Hematopoietic multipotent progenitor cell treated with erythropoietin and hydrocortisone succinate and interleukin-3 and kit ligand, for 8 days (in vitro differentiated cells): ENCODE measurements at regions not wholly inside any gene's neighbourhood (a gene's known extent, or its start where the extent isn't known, plus 50 kb on each side); places are given as distances from the start of the nearest gene placed in this dataset.
A peak's percentile ranks its signal among the peaks of the same experiment; 100 is the strongest.
"Not testable (repeated sequence)": the region's sequence is repeated elsewhere in the genome, so short reads cannot be mapped to it uniquely, and the experiment has no call there.

Source experiments
- DNase-seq: peaks from one replicate; pipeline ENCODE4 v3.0.0-alpha.2; 2015

DNA sequence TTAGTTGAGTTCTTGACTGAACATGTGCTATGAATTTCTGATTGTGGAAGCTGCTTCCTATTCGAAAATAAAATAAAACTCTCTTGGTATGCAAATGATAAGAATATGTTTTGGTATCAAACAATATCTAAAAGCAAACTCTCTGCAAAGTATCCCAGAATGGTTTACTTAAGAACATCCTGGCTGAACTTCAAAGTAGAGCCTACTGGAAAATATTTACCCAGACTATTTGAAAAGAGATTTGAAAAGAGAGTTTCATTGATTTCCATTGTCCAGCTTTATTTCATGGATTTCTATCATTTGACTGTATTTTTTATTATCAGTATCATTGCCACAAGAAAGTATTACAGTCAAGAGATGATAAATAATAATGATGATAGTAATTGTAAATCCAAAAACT, 171.1 kb upstream of the SLC7A11 start:
- DNase-seq = no peak

- no peak for DNase-seq
Measured at GRCh38 chr4:138412847-138413246, 170.7 kb upstream of the SLC7A11 start.

DNA sequence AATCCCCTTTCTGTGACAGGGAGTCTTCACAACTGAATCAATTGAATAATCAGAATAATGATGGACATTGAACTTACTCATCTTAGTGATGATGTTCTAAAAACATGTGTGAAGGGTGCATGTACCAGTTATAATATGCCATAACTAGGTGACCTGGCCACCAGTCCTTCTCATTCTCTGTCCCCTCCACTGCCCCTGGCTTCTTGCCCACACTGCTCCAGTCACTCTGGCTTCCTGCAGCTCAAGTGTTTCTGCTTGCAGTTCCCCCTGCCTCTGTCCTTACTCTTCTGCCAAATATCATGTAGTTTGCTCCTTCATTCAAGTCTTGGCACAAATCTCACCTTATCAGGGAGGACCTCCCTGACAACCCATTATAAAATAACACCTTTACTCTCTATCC, 168.1 kb upstream of the SLC7A11 start:
- DNase-seq = no peak

GRCh38 chr4:138409670-138410069, 167.5 kb upstream of the SLC7A11 start:
- no peak for DNase-seq

GRCh38 chr4:138408758-138409157, 166.6 kb upstream of the SLC7A11 start:
- DNase-seq = no peak

DNA sequence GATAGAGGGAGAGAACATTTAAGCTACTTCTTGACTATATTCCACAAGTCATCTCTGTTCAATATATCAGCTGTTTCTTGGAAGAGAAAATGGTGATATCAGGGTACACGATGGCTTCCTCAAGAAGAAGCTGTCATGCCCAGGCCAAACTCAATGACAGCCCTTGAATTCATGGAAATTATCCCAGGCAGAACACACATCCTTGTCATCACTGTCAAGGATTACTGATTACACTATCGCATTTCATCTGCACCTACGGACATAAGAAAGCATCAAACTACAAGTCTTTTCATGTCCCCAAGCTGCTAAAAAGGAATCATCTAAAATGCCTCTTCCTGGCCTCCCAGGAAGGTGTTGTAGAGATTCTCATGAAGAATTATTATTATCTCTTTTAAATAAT, 165.2 kb upstream of the SLC7A11 start:
- no peak for DNase-seq

- no peak for DNase-seq
Measured at GRCh38 chr4:138406876-138407275, 164.7 kb upstream of the SLC7A11 start.

DNA sequence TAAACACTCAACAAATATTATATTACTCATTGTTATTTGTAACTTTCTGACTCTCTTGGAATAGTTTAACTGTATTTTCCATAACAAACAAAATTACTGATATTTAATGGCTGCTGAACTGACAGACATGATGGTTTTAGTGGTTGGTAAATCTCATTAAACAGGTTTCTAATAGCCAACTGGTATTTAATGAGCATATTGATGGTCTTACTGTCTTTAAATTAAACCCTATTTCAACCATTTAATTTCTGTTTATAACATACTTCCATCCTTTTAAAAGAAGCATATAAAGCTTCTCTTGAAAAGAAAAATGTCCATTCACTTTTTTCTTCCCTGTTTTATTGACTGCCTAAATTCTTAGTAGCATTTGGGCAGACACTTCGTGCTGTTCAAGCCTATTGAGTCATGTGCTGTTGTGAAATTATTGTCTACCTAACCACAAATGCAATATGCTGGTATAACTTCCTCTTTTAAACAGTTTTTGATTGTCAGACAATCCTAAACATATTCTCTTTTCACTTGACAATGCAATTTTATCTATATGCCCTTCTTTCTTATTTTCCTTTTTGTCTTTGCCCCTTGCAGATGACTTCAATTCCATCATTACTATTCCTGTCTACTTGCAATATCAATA, 163.9 kb upstream of the SLC7A11 start:
- DNase-seq = peak; percentile 37

DNA sequence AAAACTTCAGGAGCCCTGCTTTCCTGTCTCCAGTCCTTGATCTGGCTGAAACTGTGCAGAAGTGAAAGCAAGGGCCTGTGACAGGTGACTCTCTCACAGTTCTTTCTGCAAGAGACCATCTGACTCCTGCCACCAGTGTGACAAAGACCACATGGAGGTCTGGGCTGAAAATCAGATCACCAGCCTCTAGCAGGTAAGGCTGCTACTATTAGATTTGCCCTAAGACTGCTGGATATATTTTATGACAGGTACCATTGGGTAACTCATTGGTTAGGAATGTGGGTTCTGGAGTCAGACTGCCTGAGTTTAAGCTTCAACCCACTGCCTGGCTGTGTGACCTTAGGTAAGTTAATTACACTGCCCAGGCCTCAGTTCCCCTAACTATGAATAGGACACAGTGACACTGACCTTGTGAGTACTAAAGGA, 163.3 kb upstream of the SLC7A11 start:
- no peak for DNase-seq

GRCh38 chr4:138404801-138405200, 162.7 kb upstream of the SLC7A11 start:
- no peak for DNase-seq

DNA sequence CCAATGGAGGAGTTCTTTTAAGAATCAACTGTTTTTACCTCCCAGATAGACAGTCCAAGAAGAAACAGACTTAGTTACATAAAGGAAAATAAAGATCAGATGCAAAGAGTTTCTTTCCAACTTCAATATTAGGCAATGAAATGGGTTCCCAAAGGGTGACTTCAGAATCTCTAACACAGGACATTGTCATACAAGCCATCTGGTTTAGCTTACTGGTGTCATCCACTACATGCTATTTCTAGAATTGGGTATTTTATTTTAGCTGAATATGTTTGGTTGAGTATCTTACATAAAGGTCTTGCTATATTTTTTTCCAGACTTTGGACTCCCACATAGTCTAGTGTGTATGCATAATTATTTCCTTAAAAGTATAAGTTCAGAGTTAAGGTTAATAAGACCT, 162.1 kb upstream of the SLC7A11 start:
- DNase-seq = no peak

DNA sequence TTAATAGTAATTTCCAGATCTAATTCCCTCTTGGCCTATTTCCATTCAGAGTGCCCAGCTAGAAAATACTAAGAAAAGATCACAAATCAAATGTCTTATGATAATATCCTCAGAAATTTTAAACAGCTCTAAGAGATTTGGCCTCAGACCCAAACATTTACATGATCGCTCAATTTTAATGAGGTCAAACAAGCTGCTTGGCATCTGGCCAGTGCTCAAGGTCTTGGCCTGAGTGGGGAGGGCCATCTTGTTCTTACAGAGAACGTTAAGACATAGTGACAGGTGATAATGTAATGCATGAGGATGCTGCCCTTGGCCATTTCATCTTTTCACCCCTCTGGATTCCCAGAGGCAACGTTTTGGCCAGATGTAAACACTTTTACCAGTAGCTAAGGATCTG, 159.2 kb upstream of the SLC7A11 start:
- DNase-seq = no peak

- no peak for DNase-seq
Measured at GRCh38 chr4:138400543-138400942, 158.4 kb upstream of the SLC7A11 start.

GRCh38 chr4:138400066-138400465, 157.9 kb upstream of the SLC7A11 start:
- no peak for DNase-seq

GRCh38 chr4:138399081-138399480, 156.9 kb upstream of the SLC7A11 start:
- no peak for DNase-seq

DNA sequence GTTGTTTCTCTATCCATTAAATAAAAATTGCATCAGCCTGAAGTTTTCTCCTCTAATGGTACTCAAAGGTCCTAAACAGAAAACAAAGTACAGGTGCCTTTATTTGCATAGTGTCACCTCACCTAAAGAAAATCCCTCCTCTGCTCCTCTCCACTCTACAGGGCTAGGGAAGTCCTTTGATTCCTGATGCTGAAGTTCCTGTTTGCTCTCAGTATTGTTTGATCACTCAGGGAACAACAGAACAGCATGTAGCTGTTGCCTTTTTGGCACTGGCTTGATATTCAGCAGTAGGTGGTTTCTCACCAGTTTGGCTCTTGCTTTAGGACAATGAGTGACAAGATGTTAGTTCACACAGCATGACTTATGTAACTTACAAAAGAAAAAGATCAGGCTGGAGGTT, 156.2 kb upstream of the SLC7A11 start:
- DNase-seq = no peak

DNA sequence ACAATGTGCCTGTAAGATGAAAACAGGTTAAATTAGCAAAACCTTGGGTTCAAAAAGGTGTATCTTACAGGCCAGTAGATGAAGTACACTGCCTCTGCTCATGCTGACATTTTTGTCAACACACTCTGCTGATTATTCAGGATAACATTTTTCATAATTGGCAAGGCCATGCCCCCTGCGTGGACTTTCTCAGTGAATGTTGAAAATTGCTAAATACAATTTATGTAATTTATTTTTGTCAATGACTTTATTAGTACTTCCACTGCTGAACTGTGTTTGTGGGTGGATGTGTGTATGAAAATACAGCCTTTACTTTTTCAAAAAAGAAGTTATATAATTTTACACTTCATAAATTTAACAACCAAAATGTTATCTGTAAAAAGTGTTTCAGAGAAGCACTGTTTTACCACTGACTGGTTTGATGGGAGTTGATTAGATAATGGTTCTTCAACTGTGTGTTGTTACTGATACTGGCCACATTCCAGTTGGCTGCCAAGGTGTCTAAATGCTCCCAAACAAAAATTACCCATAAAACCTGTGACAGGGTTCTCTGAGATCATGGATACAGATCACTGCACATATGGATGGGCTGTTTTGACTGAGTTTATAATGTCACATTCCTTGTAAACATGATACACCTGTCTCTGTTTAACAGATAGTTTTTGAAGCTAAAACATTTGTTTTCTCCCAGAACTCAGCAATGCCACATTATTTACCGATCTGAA, 151.9 kb upstream of the SLC7A11 start:
- DNase-seq = peak; percentile 13

DNA sequence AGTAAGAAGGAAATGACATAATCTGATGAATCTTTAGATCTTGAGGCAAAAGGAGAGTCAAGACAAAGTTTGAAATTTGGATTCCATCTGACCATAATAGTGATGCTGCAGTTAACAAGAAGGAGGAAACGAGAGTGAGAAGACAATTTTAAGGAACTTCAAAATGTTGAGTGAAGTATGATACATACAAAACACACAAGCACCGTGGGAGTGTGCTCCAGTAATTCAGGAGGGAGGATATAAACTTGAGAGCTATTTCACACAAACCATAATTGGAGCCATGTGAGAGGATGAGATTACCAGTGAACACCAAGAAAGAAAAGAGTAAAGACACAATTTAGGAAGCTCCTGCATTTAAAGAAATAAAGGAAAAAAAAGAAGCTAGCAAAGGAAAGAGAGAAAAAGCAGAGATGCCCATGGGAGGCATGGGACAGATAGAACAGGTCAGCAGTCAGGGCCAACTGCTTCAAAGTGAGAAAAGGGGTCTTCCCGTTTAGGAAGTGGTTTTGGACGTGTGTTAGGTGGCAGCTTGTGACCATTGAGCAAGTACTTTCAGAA, 150.7 kb upstream of the SLC7A11 start:
- DNase-seq = no peak

DNA sequence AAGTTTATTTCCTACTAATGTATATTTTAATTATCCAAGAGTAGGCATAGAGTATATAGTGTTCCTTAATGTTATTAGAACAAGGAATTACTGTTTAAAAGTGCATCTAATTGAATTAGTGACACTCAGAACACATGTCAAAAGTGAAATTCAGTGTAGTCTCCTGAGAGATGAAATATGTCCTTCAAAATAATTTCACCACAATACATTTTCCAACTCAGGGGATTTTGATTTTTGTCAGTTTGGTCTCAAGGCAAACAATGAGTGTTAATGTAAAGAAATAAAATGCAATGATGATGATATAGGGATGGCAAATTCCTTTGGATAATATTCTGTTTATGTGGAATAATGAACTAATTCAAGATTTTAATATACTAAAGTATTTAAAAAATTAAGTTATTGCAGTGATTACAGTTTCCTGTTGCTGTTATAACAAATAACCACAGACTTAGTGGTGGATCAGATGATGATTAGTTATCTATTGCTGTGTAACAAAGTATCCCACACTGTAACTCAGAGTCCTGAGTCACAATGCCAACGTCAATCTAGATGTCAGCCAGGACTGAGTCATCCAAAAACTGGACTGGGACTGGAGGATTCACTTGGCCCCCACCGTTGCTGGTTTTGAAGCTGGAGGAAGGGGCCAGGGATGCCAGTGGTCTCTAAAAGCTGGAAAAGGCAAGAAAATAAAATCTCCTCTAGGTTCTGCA, 148.0 kb upstream of the SLC7A11 start:
- DNase-seq = no peak

DNA sequence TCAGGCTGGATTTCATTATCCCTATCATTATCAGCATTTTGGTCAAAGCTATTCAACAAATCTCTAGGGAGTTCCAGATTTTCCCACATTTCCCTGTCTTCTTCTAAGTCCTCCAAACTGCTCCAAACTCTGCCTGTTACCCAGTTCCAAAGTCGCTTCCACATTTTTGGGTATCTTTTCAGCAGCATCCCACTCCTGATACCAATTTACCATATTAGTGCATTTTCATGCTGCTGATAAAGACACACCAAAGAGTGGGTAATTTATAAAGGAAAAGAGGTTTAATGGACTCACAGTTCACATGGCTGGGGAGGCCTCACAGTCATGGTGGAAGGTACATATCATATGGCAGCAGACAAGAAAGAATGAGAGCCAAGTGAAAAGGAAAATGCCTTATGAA, 132.8 kb upstream of the SLC7A11 start:
- DNase-seq = no peak

DNA sequence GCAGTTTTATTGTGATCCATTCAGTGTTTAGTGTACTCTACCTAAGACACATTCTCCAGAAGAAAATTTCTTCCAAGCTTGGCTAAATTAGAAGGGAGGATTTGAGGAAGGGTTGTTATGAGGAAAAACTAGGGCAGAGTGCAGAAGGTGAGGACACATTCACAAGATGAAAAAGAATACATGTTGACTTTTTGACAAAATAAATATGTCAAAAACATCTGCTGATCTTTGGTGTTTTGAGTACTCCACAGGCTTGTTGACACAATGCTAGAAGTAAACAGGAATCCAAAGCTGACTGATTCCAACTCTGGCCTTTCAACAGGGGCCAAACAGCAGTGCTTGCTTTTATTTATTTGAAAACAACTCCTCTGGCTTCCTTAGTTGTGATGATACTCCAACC, 125.8 kb upstream of the SLC7A11 start:
- DNase-seq = no peak

- DNase-seq = not testable (repeated sequence)
Measured at GRCh38 chr4:138352446-138352845, 110.3 kb upstream of the SLC7A11 start.

DNA sequence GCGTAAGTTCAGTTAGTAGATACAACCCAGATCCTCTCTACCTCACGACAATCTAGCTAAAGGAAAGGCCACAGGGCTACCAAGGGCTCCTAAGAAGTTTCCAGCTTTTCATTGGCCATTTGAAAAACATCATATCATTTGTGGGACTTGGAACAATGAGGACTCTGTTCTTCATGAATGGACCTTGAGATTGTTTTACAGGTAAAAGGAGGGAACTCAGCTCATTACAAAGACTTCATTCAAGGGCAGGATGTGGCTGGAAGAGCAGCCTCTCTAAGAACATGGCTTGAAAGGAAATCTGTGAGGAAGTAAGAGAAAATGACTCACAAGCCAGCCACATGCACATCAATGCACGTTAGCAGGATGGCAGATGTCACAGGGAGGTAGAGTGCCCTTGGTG, 105.9 kb upstream of the SLC7A11 start:
- DNase-seq = no peak

DNA sequence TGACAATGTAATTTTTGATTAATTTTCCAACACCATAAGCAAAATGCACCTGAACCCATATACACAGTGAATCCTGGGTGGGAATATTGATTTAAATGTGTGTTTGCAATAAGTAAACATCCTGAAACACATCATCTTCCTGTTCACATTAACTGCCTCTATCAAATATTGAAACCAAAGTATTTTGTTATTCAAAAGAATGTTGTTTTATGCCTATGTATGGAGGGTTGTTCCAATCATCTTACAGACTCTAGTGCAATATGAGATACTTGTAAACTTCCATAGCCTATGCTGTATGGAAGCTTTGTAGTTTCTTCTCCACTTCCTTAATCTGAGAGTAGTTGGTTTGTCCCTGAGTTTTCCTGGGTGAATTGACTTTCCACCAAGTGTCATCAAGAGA, 105.4 kb upstream of the SLC7A11 start:
- DNase-seq = no peak
